Astrocyte (in vitro differentiated cells and primary cell): ENCODE measurements at regions not wholly inside any gene's neighbourhood (a gene's known extent, or its start where the extent isn't known, plus 50 kb on each side); places are given as distances from the start of the nearest gene placed in this dataset.

Experiments
- EZH2 ChIP-seq: IDR thresholded peaks from 2 replicates; pipeline ENCODE4 v1.6.1; 2012; ENCODE audit warnings: mild to moderate bottlenecking, low read length, inconsistent platforms; ENCODE audit not compliant: insufficient read depth
- TF ChIP-seq, protein P1 (sequence below): IDR thresholded peaks from 2 replicates; pipeline ENCODE4 v1.5.1; 2011; ENCODE audit warnings: low read depth, mild to moderate bottlenecking, inconsistent platforms, low read length, moderate library complexity; ENCODE audit not compliant: insufficient read depth

- TF ChIP-seq, protein P1, sequence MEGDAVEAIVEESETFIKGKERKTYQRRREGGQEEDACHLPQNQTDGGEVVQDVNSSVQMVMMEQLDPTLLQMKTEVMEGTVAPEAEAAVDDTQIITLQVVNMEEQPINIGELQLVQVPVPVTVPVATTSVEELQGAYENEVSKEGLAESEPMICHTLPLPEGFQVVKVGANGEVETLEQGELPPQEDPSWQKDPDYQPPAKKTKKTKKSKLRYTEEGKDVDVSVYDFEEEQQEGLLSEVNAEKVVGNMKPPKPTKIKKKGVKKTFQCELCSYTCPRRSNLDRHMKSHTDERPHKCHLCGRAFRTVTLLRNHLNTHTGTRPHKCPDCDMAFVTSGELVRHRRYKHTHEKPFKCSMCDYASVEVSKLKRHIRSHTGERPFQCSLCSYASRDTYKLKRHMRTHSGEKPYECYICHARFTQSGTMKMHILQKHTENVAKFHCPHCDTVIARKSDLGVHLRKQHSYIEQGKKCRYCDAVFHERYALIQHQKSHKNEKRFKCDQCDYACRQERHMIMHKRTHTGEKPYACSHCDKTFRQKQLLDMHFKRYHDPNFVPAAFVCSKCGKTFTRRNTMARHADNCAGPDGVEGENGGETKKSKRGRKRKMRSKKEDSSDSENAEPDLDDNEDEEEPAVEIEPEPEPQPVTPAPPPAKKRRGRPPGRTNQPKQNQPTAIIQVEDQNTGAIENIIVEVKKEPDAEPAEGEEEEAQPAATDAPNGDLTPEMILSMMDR = no peak
- TF ChIP-seq EZH2 = no peak
Measured at GRCh38 chr1:229109320-229109761, 161.6 kb upstream of the RAB4A start.
